Brain pericyte (primary cell): ENCODE measurements at regions not wholly inside any gene's neighbourhood (a gene's known extent, or its start where the extent isn't known, plus 50 kb on each side); places are given as distances from the start of the nearest gene placed in this dataset.

Experiments used
- DNase-seq: peaks from one replicate; pipeline ENCODE4 v3.0.0-alpha.2; 2012; ENCODE audit warnings: low read depth, low spot score

- no peak for DNase-seq
Measured at GRCh38 chr7:13420726-13421125, 568.7 kb downstream of the ETV1 start.

GRCh38 chr7:13421776-13422175 is 567.7 kb downstream of the ETV1 start:
- DNase-seq, result no peak

GRCh38 chr7:13433946-13434345 is 555.5 kb downstream of the ETV1 start:
- no peak for DNase-seq

GRCh38 chr7:13442226-13442625 is 547.2 kb downstream of the ETV1 start:
- no peak for DNase-seq

- DNase-seq, result no peak
Measured at GRCh38 chr7:13447637-13448036, 541.8 kb downstream of the ETV1 start.

- no peak for DNase-seq
Measured at GRCh38 chr7:13448243-13448642, 541.2 kb downstream of the ETV1 start.

- DNase-seq, result no peak
Measured at GRCh38 chr7:13449460-13449859, 540.0 kb downstream of the ETV1 start.

- no peak for DNase-seq
Measured at GRCh38 chr7:13454916-13455592, 534.4 kb downstream of the ETV1 start.

GRCh38 chr7:13457790-13458189 is 531.7 kb downstream of the ETV1 start:
- DNase-seq, result no peak

GRCh38 chr7:13466874-13467547 is 522.5 kb downstream of the ETV1 start:
- no peak for DNase-seq

GRCh38 chr7:13476881-13477444 is 512.5 kb downstream of the ETV1 start:
- DNase-seq, result no peak

- DNase-seq, result no peak
Measured at GRCh38 chr7:13489386-13489785, 500.1 kb downstream of the ETV1 start.

GRCh38 chr7:13496976-13497375 is 492.5 kb downstream of the ETV1 start:
- no peak for DNase-seq

GRCh38 chr7:13508586-13508985 is 480.9 kb downstream of the ETV1 start:
- no peak for DNase-seq

- DNase-seq, result no peak
Measured at GRCh38 chr7:13518738-13519137, 470.7 kb downstream of the ETV1 start.

- DNase-seq, result peak; percentile 36
Measured at GRCh38 chr7:13524076-13524475, 465.4 kb downstream of the ETV1 start.

- no peak for DNase-seq
Measured at GRCh38 chr7:13532028-13532753, 457.3 kb downstream of the ETV1 start.

- DNase-seq, result peak; percentile 12
Measured at GRCh38 chr7:13538669-13539068, 450.8 kb downstream of the ETV1 start.

GRCh38 chr7:13540429-13540828 is 449.0 kb downstream of the ETV1 start:
- no peak for DNase-seq

GRCh38 chr7:13541326-13541725 is 448.1 kb downstream of the ETV1 start:
- no peak for DNase-seq

- DNase-seq, result no peak
Measured at GRCh38 chr7:13542451-13542850, 447.0 kb downstream of the ETV1 start.

- no peak for DNase-seq
Measured at GRCh38 chr7:13551503-13551902, 438.0 kb downstream of the ETV1 start.
